HCT116 (cell line): ENCODE measurements at regions not wholly inside any gene's neighbourhood (a gene's known extent, or its start where the extent isn't known, plus 50 kb on each side); places are given as distances from the start of the nearest gene placed in this dataset.

Experiments
- CEBPB ChIP-seq: IDR thresholded peaks from 2 replicates; pipeline ENCODE4 v1.6.1; 2012; ENCODE audit warnings: low read depth
- POLR2A ChIP-seq: IDR thresholded peaks from 2 replicates; pipeline ENCODE4 v1.7.0; 2011; ENCODE audit warnings: borderline replicate concordance; ENCODE audit not compliant: insufficient read depth, insufficient read length; ENCODE audit errors: extremely low read depth
- POLR2AphosphoS5 ChIP-seq: IDR thresholded peaks from 2 replicates; pipeline ENCODE4 v1.6.1; 2011; ENCODE audit warnings: mild to moderate bottlenecking, low read depth, low read length, moderate library complexity
- RAD21 ChIP-seq: IDR thresholded peaks from 2 replicates; pipeline ENCODE4 v1.6.1; 2012; ENCODE audit warnings: low read depth, mild to moderate bottlenecking
- TF ChIP-seq, protein P1 (sequence below), 3 experiments: fragments of 200-600 bp in 1 of 3; sonication (generic) in 1 of 3; IDR thresholded peaks in 2 of 3; conservative IDR thresholded peaks in 1 of 3; 2 replicates each; pipeline ENCODE4 v1.5.1; 2012 to 2017; ENCODE audit warnings: low read depth in 2 of 3, low read length in 2 of 3, antibody characterized with exemption in 1 of 3, borderline replicate concordance in 1 of 3, control low read depth in 1 of 3, mild to moderate bottlenecking in 1 of 3, mixed read lengths in 1 of 3, mixed run types in 1 of 3, moderate library complexity in 1 of 3; ENCODE audit not compliant: insufficient read depth in 1 of 3

DNA sequence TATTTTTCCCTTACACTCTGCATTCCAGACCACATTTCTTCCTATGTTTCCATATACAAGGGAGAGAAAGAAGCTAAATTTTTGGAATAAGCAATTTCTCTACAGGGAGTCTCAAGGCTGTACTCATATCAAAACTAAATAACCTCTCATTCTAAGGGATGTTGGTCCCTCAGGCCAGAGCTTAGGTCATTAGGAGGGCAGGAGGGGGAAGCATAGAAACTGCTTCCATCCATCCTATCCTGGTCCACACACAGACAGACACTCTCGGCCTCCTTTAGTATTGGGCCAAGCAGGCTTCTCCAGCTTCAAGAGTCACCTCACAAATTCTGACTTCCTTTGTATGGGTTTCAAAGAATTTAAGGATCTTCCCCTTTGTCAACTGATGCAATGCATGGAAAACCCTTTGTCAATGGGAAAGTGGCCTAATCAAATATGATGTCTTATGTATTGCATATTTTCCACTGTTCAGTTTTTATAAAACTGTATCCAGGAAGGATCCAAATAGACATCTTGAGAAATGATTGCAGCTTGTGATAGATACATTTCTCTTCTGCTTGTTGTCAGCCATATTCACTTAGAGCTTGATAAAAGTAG lies 140.7 kb upstream of the RARB start:
- TF ChIP-seq, protein P1, sequence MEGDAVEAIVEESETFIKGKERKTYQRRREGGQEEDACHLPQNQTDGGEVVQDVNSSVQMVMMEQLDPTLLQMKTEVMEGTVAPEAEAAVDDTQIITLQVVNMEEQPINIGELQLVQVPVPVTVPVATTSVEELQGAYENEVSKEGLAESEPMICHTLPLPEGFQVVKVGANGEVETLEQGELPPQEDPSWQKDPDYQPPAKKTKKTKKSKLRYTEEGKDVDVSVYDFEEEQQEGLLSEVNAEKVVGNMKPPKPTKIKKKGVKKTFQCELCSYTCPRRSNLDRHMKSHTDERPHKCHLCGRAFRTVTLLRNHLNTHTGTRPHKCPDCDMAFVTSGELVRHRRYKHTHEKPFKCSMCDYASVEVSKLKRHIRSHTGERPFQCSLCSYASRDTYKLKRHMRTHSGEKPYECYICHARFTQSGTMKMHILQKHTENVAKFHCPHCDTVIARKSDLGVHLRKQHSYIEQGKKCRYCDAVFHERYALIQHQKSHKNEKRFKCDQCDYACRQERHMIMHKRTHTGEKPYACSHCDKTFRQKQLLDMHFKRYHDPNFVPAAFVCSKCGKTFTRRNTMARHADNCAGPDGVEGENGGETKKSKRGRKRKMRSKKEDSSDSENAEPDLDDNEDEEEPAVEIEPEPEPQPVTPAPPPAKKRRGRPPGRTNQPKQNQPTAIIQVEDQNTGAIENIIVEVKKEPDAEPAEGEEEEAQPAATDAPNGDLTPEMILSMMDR (IDR thresholded peaks at IDR 0.05 in 2 of 3, conservative IDR thresholded peaks at IDR 0.05 in 1 of 3; ENCODE audit: borderline replicate concordance in 1 of 3, insufficient read depth in 1 of 3, low read depth in 2 of 3, low read length in 2 of 3), result no peak
- TF ChIP-seq CEBPB (no peak), RAD21 (no peak), POLR2A (no peak), POLR2AphosphoS5 (no peak)
